Tibial nerve (tissue), 4 donors: ENCODE measurements at regions not wholly inside any gene's neighbourhood (a gene's known extent, or its start where the extent isn't known, plus 50 kb on each side); places are given as distances from the start of the nearest gene placed in this dataset.

Experiments used
- DNase-seq, 2 donors: peaks; one replicate each; pipeline ENCODE4 v3.0.0-alpha.2; 2019; ENCODE audit warnings: low spot score in 2 of 2
- H3K27ac ChIP-seq, 4 donors: fragments of 200-600 bp; sonication (generic) in 3 of 4; one replicate each; pipeline ENCODE4 v1.5.1; 2017 to 2019; ENCODE audit warnings: mild to moderate bottlenecking in 1 of 4
- H3K27me3 ChIP-seq, 2 donors: fragments of 200-600 bp; sonication (generic) in 1 of 2; one replicate each; pipeline versions ENCODE4 v1.5.1 to v1.6.0; 2017 to 2019
- H3K36me3 ChIP-seq, 3 donors: fragments of 200-600 bp; sonication (generic); one replicate each; pipeline ENCODE4 v1.5.1; 2018 to 2019
- H3K4me1 ChIP-seq, 4 donors: fragments of 200-600 bp; sonication (generic) in 3 of 4; one replicate each; pipeline ENCODE4 v1.5.1; 2017 to 2019
- H3K4me3 ChIP-seq, 4 donors: fragments of 200-600 bp; sonication (generic) in 3 of 4; one replicate each; pipeline ENCODE4 v1.5.1; 2017 to 2019; ENCODE audit warnings: mild to moderate bottlenecking in 1 of 4, moderate library complexity in 1 of 4
- H3K9me3 ChIP-seq, 4 donors: fragments of 200-600 bp; sonication (generic) in 3 of 4; one replicate each; pipeline ENCODE4 v1.5.1; 2017 to 2019
- EP300 ChIP-seq, 2 donors: sonication (generic); formaldehyde crosslinking; IDR thresholded peaks; one replicate each; pipeline ENCODE4 v1.6.1; 2017; ENCODE audit warnings: antibody characterized with exemption in 2 of 2, mild to moderate bottlenecking in 1 of 2
- POLR2A ChIP-seq, 2 donors: fragments of 450-650 bp; IDR thresholded peaks; one replicate each; pipeline ENCODE4 v1.6.1; 2017; ENCODE audit warnings: antibody characterized with exemption in 2 of 2, mild to moderate bottlenecking in 2 of 2, moderate library complexity in 2 of 2
- WGBS, 2 donors: methylation state at CpG; one replicate each; pipeline ENCODE4 v1.1.5; 2018; 5-methylcytosine and 5-hydroxymethylcytosine counted together
- TF ChIP-seq, protein P1 (sequence below), 5 experiments: fragments of 200-600 bp in 3 of 5; fragments of 450-650 bp in 2 of 5; sonication (generic) in 3 of 5; IDR thresholded peaks; one replicate each; pipeline ENCODE4 v1.5.1; 2016 to 2019; ENCODE audit warnings: antibody characterized with exemption in 5 of 5, mild to moderate bottlenecking in 3 of 5, moderate library complexity in 2 of 5

DNA sequence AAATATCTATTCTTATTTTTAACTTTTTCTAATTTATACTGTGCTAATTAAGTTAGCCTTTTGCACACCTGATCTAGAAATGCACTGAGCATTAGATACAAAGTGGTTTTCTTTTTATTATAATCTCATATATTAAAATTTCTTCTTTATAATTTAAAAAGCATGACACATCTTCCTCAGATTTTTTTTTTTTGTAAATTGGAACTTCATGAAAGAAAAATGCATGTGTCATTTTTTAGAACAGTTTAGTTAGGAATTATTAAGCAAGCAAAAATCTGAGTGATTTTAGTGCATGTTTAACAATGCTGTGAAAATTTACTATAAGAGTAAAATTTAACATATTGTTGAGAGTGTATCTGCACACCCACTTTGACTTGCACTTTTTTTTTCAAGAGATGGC lies 367.9 kb downstream of the TFEC start:
- Histone ChIP-seq H3K27me3 (no peaks in the 10 kb centered on the region), H3K36me3 (no peaks in the 10 kb centered on the region), H3K9me3 (no peaks in the 10 kb centered on the region), H3K4me1 (no peaks in the 10 kb centered on the region), H3K4me3 (no peak overlapping the region), H3K27ac (no peak overlapping the region)
- TF ChIP-seq EP300 (IDR thresholded peaks at IDR 0.05) (no peak), POLR2A (IDR thresholded peaks at IDR 0.05) (no peak)
- TF ChIP-seq, protein P1, sequence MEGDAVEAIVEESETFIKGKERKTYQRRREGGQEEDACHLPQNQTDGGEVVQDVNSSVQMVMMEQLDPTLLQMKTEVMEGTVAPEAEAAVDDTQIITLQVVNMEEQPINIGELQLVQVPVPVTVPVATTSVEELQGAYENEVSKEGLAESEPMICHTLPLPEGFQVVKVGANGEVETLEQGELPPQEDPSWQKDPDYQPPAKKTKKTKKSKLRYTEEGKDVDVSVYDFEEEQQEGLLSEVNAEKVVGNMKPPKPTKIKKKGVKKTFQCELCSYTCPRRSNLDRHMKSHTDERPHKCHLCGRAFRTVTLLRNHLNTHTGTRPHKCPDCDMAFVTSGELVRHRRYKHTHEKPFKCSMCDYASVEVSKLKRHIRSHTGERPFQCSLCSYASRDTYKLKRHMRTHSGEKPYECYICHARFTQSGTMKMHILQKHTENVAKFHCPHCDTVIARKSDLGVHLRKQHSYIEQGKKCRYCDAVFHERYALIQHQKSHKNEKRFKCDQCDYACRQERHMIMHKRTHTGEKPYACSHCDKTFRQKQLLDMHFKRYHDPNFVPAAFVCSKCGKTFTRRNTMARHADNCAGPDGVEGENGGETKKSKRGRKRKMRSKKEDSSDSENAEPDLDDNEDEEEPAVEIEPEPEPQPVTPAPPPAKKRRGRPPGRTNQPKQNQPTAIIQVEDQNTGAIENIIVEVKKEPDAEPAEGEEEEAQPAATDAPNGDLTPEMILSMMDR (IDR thresholded peaks at IDR 0.05): no peak
- no peak for DNase-seq

DNA sequence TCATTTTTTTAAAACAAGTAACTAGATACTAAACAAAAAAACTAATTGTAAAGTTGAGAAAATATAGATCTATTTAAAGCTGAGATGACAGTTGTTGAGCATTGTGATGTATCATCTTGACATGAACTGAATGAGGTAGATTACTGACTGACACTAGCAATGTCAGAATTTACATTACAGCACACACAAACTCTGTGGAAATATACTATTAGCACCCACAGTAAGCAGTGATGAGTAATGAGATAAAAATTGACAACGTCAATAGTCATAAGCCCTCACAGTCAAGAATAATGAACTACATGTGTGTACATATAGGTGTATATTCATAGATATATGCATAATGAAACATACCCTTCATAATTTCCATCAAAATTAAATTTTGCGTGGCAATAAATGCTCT lies 368.4 kb downstream of the TFEC start:
- H3K27ac ChIP-seq: no peak overlapping the region
- no peaks in the 10 kb centered on the region for H3K4me1 ChIP-seq
- H3K27me3 ChIP-seq: no peaks in the 10 kb centered on the region
- H3K4me3 ChIP-seq: no peak overlapping the region
- H3K36me3 ChIP-seq: no peaks in the 10 kb centered on the region
- TF ChIP-seq POLR2A (IDR thresholded peaks at IDR 0.05): no peak
- TF ChIP-seq, protein P1 (IDR thresholded peaks at IDR 0.05): no peak
- TF ChIP-seq EP300 (IDR thresholded peaks at IDR 0.05): no peak
- 84 to 89% methylated on average over 2 of the region's 2 CpGs for WGBS, 2 donors
- no peaks in the 10 kb centered on the region for H3K9me3 ChIP-seq
- no peak for DNase-seq

DNA sequence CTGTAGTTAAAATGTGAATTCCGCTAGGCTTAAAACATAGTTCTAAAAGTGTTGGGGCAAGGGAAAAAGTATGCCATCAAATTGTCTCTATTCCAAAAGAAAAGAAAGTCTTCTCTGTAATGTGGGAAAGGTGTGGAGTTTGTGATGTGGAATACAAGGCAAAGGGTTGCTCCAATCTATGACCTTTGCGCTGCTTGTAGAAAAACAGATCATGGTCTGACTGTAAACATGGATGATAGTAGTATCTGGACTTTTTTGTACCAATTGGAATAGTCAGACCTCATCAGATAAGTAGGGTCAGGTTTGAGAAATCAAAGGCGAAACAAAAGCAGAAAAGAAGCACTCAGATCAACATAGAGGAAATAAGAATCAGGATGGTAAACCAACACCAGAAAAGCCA lies 372.3 kb downstream of the TFEC start:
- H3K4me3 ChIP-seq: no peak overlapping the region
- TF ChIP-seq POLR2A (IDR thresholded peaks at IDR 0.05): no peak
- TF ChIP-seq, protein P1 (IDR thresholded peaks at IDR 0.05): no peak
- no peak for TF ChIP-seq EP300 (IDR thresholded peaks at IDR 0.05)
- WGBS, 2 donors: 60 to 76% methylated on average over 3 of the region's 3 CpGs
- H3K4me1 ChIP-seq: no peaks in the 10 kb centered on the region
- H3K9me3 ChIP-seq: no peaks in the 10 kb centered on the region
- no peak for DNase-seq
- no peaks in the 10 kb centered on the region for H3K27me3 ChIP-seq
- H3K27ac ChIP-seq: no peak overlapping the region
- H3K36me3 ChIP-seq: no peaks in the 10 kb centered on the region

DNA sequence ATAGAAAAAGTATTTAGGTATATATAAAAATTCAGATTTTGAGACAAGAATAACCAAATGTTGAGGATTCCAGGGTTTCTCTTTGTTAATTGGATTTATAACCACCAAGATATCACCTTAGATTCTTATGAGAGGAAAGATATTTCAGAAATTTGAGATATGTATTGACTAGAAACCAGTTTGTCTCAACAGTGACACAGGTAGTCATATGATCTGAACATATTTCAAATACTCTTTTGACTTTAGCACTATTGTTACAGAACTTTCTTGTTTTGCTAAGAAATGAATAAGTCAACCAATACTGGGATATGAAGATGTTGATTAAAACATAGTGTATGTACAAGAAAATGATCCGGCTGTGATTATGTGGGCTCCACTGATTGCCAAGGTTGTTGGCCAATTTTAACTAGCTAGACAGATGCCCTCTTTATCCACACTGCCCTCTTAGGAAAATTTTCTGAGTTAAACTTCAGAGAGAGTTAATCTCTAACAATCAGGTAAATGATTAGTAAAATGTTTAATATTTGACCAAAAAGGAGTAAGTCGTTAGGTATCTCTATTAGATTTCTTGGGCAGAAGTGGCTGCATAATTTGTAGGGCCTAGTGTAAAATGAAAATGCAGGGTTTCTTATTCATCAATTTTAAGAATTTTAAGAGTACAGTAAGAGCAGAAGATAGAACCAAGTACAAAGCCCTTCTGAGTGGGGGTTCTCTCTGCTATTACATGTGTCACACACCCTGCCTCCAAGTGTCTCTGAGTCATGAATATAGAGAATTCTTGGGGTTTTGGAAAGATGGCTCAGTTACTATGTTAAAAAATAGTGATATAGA lies 376.0 kb downstream of the TFEC start:
- Histone ChIP-seq H3K4me1 (no peaks in the 10 kb centered on the region), H3K27me3 (no peaks in the 10 kb centered on the region), H3K27ac (no peak overlapping the region), H3K9me3 (no peaks in the 10 kb centered on the region), H3K36me3 (no peaks in the 10 kb centered on the region), H3K4me3 (no peak overlapping the region)
- no peak for DNase-seq
- TF ChIP-seq EP300 (IDR thresholded peaks at IDR 0.05) (no peak), POLR2A (IDR thresholded peaks at IDR 0.05) (no peak)
- TF ChIP-seq, protein P1 (IDR thresholded peaks at IDR 0.05): no peak
- WGBS, 2 donors: 92 to 93% methylated on average over 2 of the region's 2 CpGs

DNA sequence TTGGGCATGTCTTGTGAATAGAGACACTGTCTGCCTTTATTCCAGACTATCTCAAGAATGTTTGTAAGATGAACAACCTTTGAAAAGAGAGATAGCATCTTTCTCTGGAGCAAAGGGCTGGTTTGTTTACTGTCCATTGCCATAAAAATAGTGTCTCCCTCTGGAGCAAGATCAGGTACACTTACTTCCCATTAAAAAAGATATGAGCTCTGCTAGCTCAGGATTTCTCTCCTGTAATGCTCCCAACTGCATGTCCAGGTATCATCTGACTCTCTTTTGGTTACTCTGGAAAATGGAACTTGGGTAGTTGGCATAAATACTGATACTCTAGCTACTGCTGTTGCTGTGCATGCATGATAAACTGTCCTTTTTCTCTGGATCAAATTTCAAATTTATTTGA lies 381.1 kb downstream of the TFEC start:
- no peaks in the 10 kb centered on the region for H3K4me1 ChIP-seq
- no peaks in the 10 kb centered on the region for H3K9me3 ChIP-seq
- no peaks in the 10 kb centered on the region for H3K36me3 ChIP-seq
- H3K27ac ChIP-seq: no peak overlapping the region
- DNase-seq: no peak
- TF ChIP-seq POLR2A (IDR thresholded peaks at IDR 0.05) (no peak), EP300 (IDR thresholded peaks at IDR 0.05) (no peak)
- TF ChIP-seq, protein P1 (IDR thresholded peaks at IDR 0.05): no peak
- H3K27me3 ChIP-seq: no peaks in the 10 kb centered on the region
- H3K4me3 ChIP-seq: no peak overlapping the region
